IMR-90 (cell line): ENCODE measurements at regions not wholly inside any gene's neighbourhood (a gene's known extent, or its start where the extent isn't known, plus 50 kb on each side); places are given as distances from the start of the nearest gene placed in this dataset.

Source experiments
- ATAC-seq: fragments of 200-7000 bp; cut with Tn5 transposase; 2 replicates; pipeline ENCODE4 v1.9.1; 2020; ENCODE audit warnings: low read depth, mild to moderate bottlenecking, moderate library complexity
- BruUV-seq: library from RNA; stranded (reverse); fragments of 400-500 nt; replicated peaks from 2 replicates; lab custom pipeline; 2021; lab: Mats Ljungman, UMichigan
- CTCF ChIA-PET: fragments of 300-600 bp; formaldehyde crosslinking; extraction: SDS; loops from one replicate; lab custom pipeline; 2021; ENCODE audit warnings: antibody characterized with exemption; lab: Yijun Ruan, JAX
- POLR2A ChIA-PET: fragments of 300-600 bp; sonication (Branson Sonifier 250); formaldehyde crosslinking; loops from one replicate; lab custom pipeline; 2022; ENCODE audit warnings: antibody characterized with exemption; ENCODE audit not compliant: unreplicated experiment; lab: Charles Lee
- DNase-seq: peaks from one replicate; pipeline ENCODE4 v3.0.0; 2013
- H2AFZ ChIP-seq: replicated peaks from 2 replicates; pipeline ENCODE3; 2013; ENCODE audit warnings: low read length, mild to moderate bottlenecking; ENCODE audit not compliant: poor library complexity
- H2AK5ac ChIP-seq: 2 replicates; pipeline ENCODE4 v1.6.1; 2013; ENCODE audit warnings: low read depth, low read length, inconsistent platforms
- H2AK9ac ChIP-seq: replicated peaks from 2 replicates; pipeline ENCODE3; 2013; ENCODE audit warnings: mild to moderate bottlenecking, low read depth, low read length, moderate library complexity; ENCODE audit not compliant: poor library complexity
- H2BK120ac ChIP-seq: 2 replicates; pipeline ENCODE4 v1.6.1; 2013; ENCODE audit warnings: low read depth, low read length, inconsistent platforms
- H2BK15ac ChIP-seq: 3 replicates; pipeline ENCODE4 v1.6.1; 2013; ENCODE audit warnings: low read depth, low read length, inconsistent platforms
- H2BK20ac ChIP-seq: 2 replicates; pipeline ENCODE4 v1.6.1; 2013; ENCODE audit warnings: low read depth, mild to moderate bottlenecking, inconsistent platforms, low read length, moderate library complexity
- H2BK5ac ChIP-seq: 2 replicates; pipeline ENCODE4 v1.6.1; 2013; ENCODE audit warnings: mild to moderate bottlenecking, low read depth, low read length, inconsistent platforms; ENCODE audit not compliant: poor library complexity, severe bottlenecking
- H3K14ac ChIP-seq: replicated peaks from 2 replicates; pipeline ENCODE4 v1.6.1; 2013; ENCODE audit warnings: low read depth, low read length, inconsistent platforms
- H3K18ac ChIP-seq: 2 replicates; pipeline ENCODE4 v1.6.1; 2013; ENCODE audit warnings: low read depth, low read length, control low read depth
- H3K23ac ChIP-seq: 2 replicates; pipeline ENCODE4 v1.6.1; 2013; ENCODE audit warnings: low read depth, low read length, inconsistent platforms
- H3K27ac ChIP-seq: 2 replicates; pipeline ENCODE4 v1.5.1; 2013; ENCODE audit warnings: mild to moderate bottlenecking, control low read depth, low read length; ENCODE audit not compliant: insufficient read depth
- H3K27me3 ChIP-seq: 2 replicates; pipeline ENCODE4 v1.6.1; 2013; ENCODE audit warnings: low read length; ENCODE audit not compliant: control insufficient read depth, insufficient read depth
- H3K36me3 ChIP-seq: 2 replicates; pipeline ENCODE4 v1.6.1; 2013; ENCODE audit warnings: low read length, mixed read lengths; ENCODE audit not compliant: control insufficient read depth, insufficient read depth
- H3K4ac ChIP-seq: 2 replicates; pipeline ENCODE4 v1.6.1; 2013; ENCODE audit warnings: low read depth, low read length, inconsistent platforms
- H3K4me1 ChIP-seq: 2 replicates; pipeline ENCODE4 v1.6.1; 2013; ENCODE audit warnings: low read length, mixed read lengths; ENCODE audit not compliant: control insufficient read depth, insufficient read depth
- H3K4me2 ChIP-seq: 2 replicates; pipeline ENCODE4 v1.6.1; 2013; ENCODE audit warnings: low read depth, mild to moderate bottlenecking, control low read depth, low read length, moderate library complexity
- H3K4me3 ChIP-seq: 2 replicates; pipeline ENCODE4 v1.5.1; 2013; ENCODE audit warnings: low read depth, mild to moderate bottlenecking, control low read depth, low read length, moderate library complexity; ENCODE audit not compliant: insufficient read depth
- H3K56ac ChIP-seq: 2 replicates; pipeline ENCODE4 v1.6.1; 2013; ENCODE audit warnings: low read length, inconsistent platforms; ENCODE audit not compliant: insufficient read depth; ENCODE audit errors: extremely low read depth
- H3K79me1 ChIP-seq, 2 experiments: 2 replicates each; pipeline ENCODE4 v1.6.1; 2013; ENCODE audit warnings: low read length in 2 of 2, inconsistent platforms in 1 of 2, low read depth in 1 of 2
- H3K9ac ChIP-seq: 2 replicates; pipeline ENCODE4 v1.6.1; 2013; ENCODE audit warnings: low read depth, low read length, control low read depth
- H3K9me1 ChIP-seq: 2 replicates; pipeline ENCODE4 v1.6.1; 2013; ENCODE audit warnings: low read length, inconsistent platforms; ENCODE audit not compliant: insufficient read depth
- H3K9me3 ChIP-seq: 2 replicates; pipeline ENCODE4 v1.6.1; 2013; ENCODE audit warnings: low read length; ENCODE audit not compliant: control insufficient read depth, insufficient read depth
- H4K20me1 ChIP-seq: 2 replicates; pipeline ENCODE4 v1.6.1; 2013; ENCODE audit warnings: low read length, inconsistent platforms; ENCODE audit not compliant: insufficient read depth
- H4K5ac ChIP-seq: 2 replicates; pipeline ENCODE4 v1.6.1; 2013; ENCODE audit warnings: mild to moderate bottlenecking, low read depth, low read length, control low read depth
- H4K8ac ChIP-seq, 2 experiments: 2 replicates each; pipeline ENCODE4 v1.6.1; 2013; ENCODE audit warnings: low read depth in 2 of 2, low read length in 2 of 2, control low read depth in 1 of 2, inconsistent platforms in 1 of 2
- H4K91ac ChIP-seq: 2 replicates; pipeline ENCODE4 v1.6.1; 2013; ENCODE audit warnings: low read depth, low read length, inconsistent platforms; ENCODE audit not compliant: insufficient read depth
- BHLHE40 ChIP-seq: fragments of 150-350 bp; IDR thresholded peaks from 2 replicates; pipeline ENCODE4 v1.6.1; 2016; ENCODE audit warnings: mild to moderate bottlenecking, low read depth, low read length
- CEBPB ChIP-seq: IDR thresholded peaks from 2 replicates; pipeline ENCODE4 v1.6.1; 2012; ENCODE audit warnings: low read depth, low read length, improper control_type of control experiment
- CHD1 ChIP-seq: IDR thresholded peaks from 2 replicates; pipeline ENCODE4 v1.6.1; 2012; ENCODE audit warnings: low read depth, low read length, improper control_type of control experiment
- FOS ChIP-seq: fragments of 150-350 bp; IDR thresholded peaks from 2 replicates; pipeline ENCODE4 v1.6.1; 2016; ENCODE audit warnings: low read depth, low read length
- MAFK ChIP-seq: IDR thresholded peaks from 2 replicates; pipeline ENCODE4 v1.6.1; 2012; ENCODE audit warnings: low read depth, low read length, improper control_type of control experiment
- MAZ ChIP-seq: IDR thresholded peaks from 2 replicates; pipeline ENCODE4 v1.6.1; 2012; ENCODE audit warnings: low read depth, mild to moderate bottlenecking, low read length, improper control_type of control experiment, moderate library complexity, borderline replicate concordance
- MXI1 ChIP-seq: IDR thresholded peaks from 2 replicates; pipeline ENCODE4 v1.6.1; 2012; ENCODE audit warnings: low read depth, mild to moderate bottlenecking, low read length, moderate library complexity, borderline replicate concordance
- NFE2L2 ChIP-seq: fragments of 150-350 bp; IDR thresholded peaks from 2 replicates; pipeline ENCODE4 v1.6.1; 2016; ENCODE audit warnings: low read depth, mild to moderate bottlenecking, low read length
- POLR2A ChIP-seq: IDR thresholded peaks from 2 replicates; pipeline ENCODE4 v1.6.1; 2012; ENCODE audit warnings: mild to moderate bottlenecking, low read depth, low read length
- RAD21 ChIP-seq: IDR thresholded peaks from 2 replicates; pipeline ENCODE4 v1.6.1; 2012; ENCODE audit warnings: low read length, improper control_type of control experiment
- RCOR1 ChIP-seq: IDR thresholded peaks from 2 replicates; pipeline ENCODE4 v1.6.1; 2012; ENCODE audit warnings: mild to moderate bottlenecking, low read length, improper control_type of control experiment; ENCODE audit not compliant: insufficient replicate concordance
- RFX5 ChIP-seq: IDR thresholded peaks from 2 replicates; pipeline ENCODE4 v1.8.0; 2012; ENCODE audit warnings: low read depth, mild to moderate bottlenecking, low read length, moderate library complexity
- SMC3 ChIP-seq: fragments of 150-350 bp; IDR thresholded peaks from 2 replicates; pipeline ENCODE4 v1.6.1; 2016; ENCODE audit warnings: low read depth, mild to moderate bottlenecking, antibody characterized with exemption, low read length, moderate library complexity
- WGBS, 2 experiments: methylation state at CpG; one replicate each; pipeline versions ENCODE4 v1.1.5 to v1.1.7; 2013; ENCODE audit warnings: missing lambda C conversion rate in 2 of 2; ENCODE audit not compliant: insufficient read length in 1 of 2; ENCODE audit errors: extremely low coverage in 2 of 2; 5-methylcytosine and 5-hydroxymethylcytosine counted together
- dilution Hi-C: fragments of 300-500 bp; cut with HindIII; formaldehyde crosslinking; loops from one replicate; pipeline ENCODE4 v1.14.3; 2018; ENCODE audit warnings: low sequenced_read_pairs; ENCODE audit not compliant: unreplicated experiment
- in situ Hi-C: fragments of 300-500 bp; cut with MboI; formaldehyde crosslinking; loops from 3 replicates; pipeline ENCODE4 v1.14.3; 2019; ENCODE audit warnings: low sequenced_read_pairs, inconsistent platforms, mixed read lengths
- intact Hi-C: fragments of 100-400 bp; cut with micrococcal nuclease; formaldehyde crosslinking; loops from 2 replicates; pipeline ENCODE4 v1.10.0; 2022
- TF ChIP-seq, protein P1 (sequence below): conservative IDR thresholded peaks from 2 replicates; pipeline ENCODE4 v1.5.1; 2012; ENCODE audit warnings: mild to moderate bottlenecking, low read depth, low read length, improper control_type of control experiment
- TF ChIP-seq, protein P2 (sequence below): fragments of 150-350 bp; IDR thresholded peaks from 2 replicates; pipeline ENCODE4 v1.6.1; 2017; ENCODE audit warnings: mild to moderate bottlenecking, antibody characterized with exemption, low read length, low read depth
- TF ChIP-seq, protein P3 (sequence below): fragments of 150-350 bp; IDR thresholded peaks from 2 replicates; pipeline ENCODE4 v1.6.1; 2016; ENCODE audit warnings: low read depth, mild to moderate bottlenecking, low read length, moderate library complexity, borderline replicate concordance

DNA sequence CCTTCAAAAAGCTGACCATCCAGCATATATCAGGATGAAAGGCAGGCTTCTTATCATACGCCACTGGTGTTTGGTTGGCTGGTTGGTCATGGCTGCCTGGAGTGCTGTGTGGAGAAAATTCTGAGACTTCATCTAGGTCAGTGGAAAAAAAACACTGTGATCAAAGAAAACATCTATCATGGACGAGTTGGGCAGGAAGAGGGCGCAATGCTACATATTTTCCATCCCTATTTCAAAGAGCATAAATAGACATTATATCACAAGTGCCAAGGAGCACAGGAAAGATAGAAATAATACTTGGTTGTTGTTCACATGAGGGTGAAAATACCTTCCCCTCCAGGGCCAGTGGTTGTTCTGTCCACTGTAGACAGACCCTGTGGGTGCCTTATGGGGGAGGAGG lies 128.4 kb upstream of the PLPP4 start:
- no peak overlapping the region for H3K4ac ChIP-seq
- no peaks in the 10 kb centered on the region for H3K4me1 ChIP-seq
- H2BK15ac ChIP-seq = no peak overlapping the region
- H2BK5ac ChIP-seq = no peak overlapping the region
- no peak overlapping the region for H4K5ac ChIP-seq
- no peak overlapping the region for H3K4me2 ChIP-seq
- H3K9ac ChIP-seq = no peak overlapping the region
- no CpG with 5 or more reads among the region's 3 CpGs for WGBS, 2 experiments
- H3K4me3 ChIP-seq = no peak overlapping the region
- no peak overlapping the region for H4K91ac ChIP-seq
- no peaks in the 10 kb centered on the region for H3K27me3 ChIP-seq
- H2AK5ac ChIP-seq = no peak overlapping the region
- H4K20me1 ChIP-seq = no peaks in the 10 kb centered on the region
- H3K27ac ChIP-seq = no peak overlapping the region
- ChIA-PET POLR2A (no interaction called here), CTCF (no interaction called here)
- no peak overlapping the region for H2BK20ac ChIP-seq
- dilution Hi-C loops = no loop called here
- intact Hi-C loops = no loop called here
- H3K18ac ChIP-seq = no peak overlapping the region
- BruUV-seq = no TSS peak
- no peak overlapping the region for H2AK9ac ChIP-seq
- peaks cover 19% of the 10 kb centered on the region for H3K9me3 ChIP-seq
- H3K56ac ChIP-seq = no peak overlapping the region
- ATAC-seq (no peak), DNase-seq (no peak)
- H3K14ac ChIP-seq = no peak overlapping the region
- H4K8ac ChIP-seq = no peak overlapping the region
- TF ChIP-seq, protein P1, sequence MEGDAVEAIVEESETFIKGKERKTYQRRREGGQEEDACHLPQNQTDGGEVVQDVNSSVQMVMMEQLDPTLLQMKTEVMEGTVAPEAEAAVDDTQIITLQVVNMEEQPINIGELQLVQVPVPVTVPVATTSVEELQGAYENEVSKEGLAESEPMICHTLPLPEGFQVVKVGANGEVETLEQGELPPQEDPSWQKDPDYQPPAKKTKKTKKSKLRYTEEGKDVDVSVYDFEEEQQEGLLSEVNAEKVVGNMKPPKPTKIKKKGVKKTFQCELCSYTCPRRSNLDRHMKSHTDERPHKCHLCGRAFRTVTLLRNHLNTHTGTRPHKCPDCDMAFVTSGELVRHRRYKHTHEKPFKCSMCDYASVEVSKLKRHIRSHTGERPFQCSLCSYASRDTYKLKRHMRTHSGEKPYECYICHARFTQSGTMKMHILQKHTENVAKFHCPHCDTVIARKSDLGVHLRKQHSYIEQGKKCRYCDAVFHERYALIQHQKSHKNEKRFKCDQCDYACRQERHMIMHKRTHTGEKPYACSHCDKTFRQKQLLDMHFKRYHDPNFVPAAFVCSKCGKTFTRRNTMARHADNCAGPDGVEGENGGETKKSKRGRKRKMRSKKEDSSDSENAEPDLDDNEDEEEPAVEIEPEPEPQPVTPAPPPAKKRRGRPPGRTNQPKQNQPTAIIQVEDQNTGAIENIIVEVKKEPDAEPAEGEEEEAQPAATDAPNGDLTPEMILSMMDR = no peak
- TF ChIP-seq BHLHE40 = no peak
- TF ChIP-seq RCOR1 = no peak
- no peak for TF ChIP-seq SMC3
- no peak for TF ChIP-seq MXI1
- no peak for TF ChIP-seq RAD21
- TF ChIP-seq, protein P2, sequence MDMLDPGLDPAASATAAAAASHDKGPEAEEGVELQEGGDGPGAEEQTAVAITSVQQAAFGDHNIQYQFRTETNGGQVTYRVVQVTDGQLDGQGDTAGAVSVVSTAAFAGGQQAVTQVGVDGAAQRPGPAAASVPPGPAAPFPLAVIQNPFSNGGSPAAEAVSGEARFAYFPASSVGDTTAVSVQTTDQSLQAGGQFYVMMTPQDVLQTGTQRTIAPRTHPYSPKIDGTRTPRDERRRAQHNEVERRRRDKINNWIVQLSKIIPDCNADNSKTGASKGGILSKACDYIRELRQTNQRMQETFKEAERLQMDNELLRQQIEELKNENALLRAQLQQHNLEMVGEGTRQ = no peak
- no peak for TF ChIP-seq CEBPB
- no peak for TF ChIP-seq MAZ
- TF ChIP-seq NFE2L2 = no peak
- TF ChIP-seq POLR2A = no peak
- no peak for TF ChIP-seq MAFK
- TF ChIP-seq, protein P3, sequence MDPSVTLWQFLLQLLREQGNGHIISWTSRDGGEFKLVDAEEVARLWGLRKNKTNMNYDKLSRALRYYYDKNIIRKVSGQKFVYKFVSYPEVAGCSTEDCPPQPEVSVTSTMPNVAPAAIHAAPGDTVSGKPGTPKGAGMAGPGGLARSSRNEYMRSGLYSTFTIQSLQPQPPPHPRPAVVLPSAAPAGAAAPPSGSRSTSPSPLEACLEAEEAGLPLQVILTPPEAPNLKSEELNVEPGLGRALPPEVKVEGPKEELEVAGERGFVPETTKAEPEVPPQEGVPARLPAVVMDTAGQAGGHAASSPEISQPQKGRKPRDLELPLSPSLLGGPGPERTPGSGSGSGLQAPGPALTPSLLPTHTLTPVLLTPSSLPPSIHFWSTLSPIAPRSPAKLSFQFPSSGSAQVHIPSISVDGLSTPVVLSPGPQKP = no peak
- TF ChIP-seq CHD1 = no peak
- no peak for TF ChIP-seq RFX5
- no peak for TF ChIP-seq FOS
- no peak overlapping the region for H2AFZ ChIP-seq
- H3K23ac ChIP-seq = no peak overlapping the region
- H3K79me1 ChIP-seq = no peaks in the 10 kb centered on the region
- H3K9me1 ChIP-seq = no peaks in the 10 kb centered on the region
- no peaks in the 10 kb centered on the region for H3K36me3 ChIP-seq
- in situ Hi-C loops = no loop called here
- H2BK120ac ChIP-seq = no peak overlapping the region
